Fibroblast of peridontal ligament (primary cell): ENCODE measurements at regions not wholly inside any gene's neighbourhood (a gene's known extent, or its start where the extent isn't known, plus 50 kb on each side); places are given as distances from the start of the nearest gene placed in this dataset.

Experiments
- DNase-seq: peaks from one replicate; pipeline ENCODE4 v3.0.0-alpha.2; 2010; ENCODE audit errors: extremely low read depth

- DNase-seq, result no peak
These were observed 182.0 kb upstream of the IER5L start for GRCh38 chr9:129359916-129360536.

GRCh38 chr9:129359162-129359811, 181.2 kb upstream of the IER5L start:
- no peak for DNase-seq

- no peak for DNase-seq
These were observed 180.6 kb upstream of the IER5L start for GRCh38 chr9:129358621-129359154.

- DNase-seq, result no peak
These were observed 179.7 kb upstream of the IER5L start for GRCh38 chr9:129357773-129358245.

- no peak for DNase-seq
These were observed 179.1 kb upstream of the IER5L start for GRCh38 chr9:129356871-129357772.

- no peak for DNase-seq
These were observed 177.6 kb upstream of the IER5L start for GRCh38 chr9:129355631-129356030.

- no peak for DNase-seq
These were observed 176.4 kb upstream of the IER5L start for GRCh38 chr9:129354498-129354897.

- DNase-seq, result no peak
These were observed 175.8 kb upstream of the IER5L start for GRCh38 chr9:129353697-129354336.

GRCh38 chr9:129352146-129352865, 174.2 kb upstream of the IER5L start:
- no peak for DNase-seq

GRCh38 chr9:129351642-129352145, 173.6 kb upstream of the IER5L start:
- DNase-seq, result no peak

- DNase-seq, result no peak
These were observed 173.1 kb upstream of the IER5L start for GRCh38 chr9:129351058-129351641.

GRCh38 chr9:129350143-129350935, 172.3 kb upstream of the IER5L start:
- DNase-seq, result no peak

- no peak for DNase-seq
These were observed 171.5 kb upstream of the IER5L start for GRCh38 chr9:129349665-129349947.

GRCh38 chr9:129348890-129349664, 171.0 kb upstream of the IER5L start:
- DNase-seq, result no peak

GRCh38 chr9:129347316-129348120, 169.5 kb upstream of the IER5L start:
- DNase-seq, result peak; percentile 71

GRCh38 chr9:129346046-129346445, 168.0 kb upstream of the IER5L start:
- DNase-seq, result no peak

- no peak for DNase-seq
These were observed 166.8 kb upstream of the IER5L start for GRCh38 chr9:129344641-129345495.
